ENCODE measurements at regions not wholly inside any gene's neighbourhood (a gene's known extent, or its start where the extent isn't known, plus 50 kb on each side); places are given as distances from the start of the nearest gene placed in this dataset.

GRCh38 chr6:109313139-109313538, 69.1 kb downstream of the CD164 start:
- TF ChIP-seq, protein P1, sequence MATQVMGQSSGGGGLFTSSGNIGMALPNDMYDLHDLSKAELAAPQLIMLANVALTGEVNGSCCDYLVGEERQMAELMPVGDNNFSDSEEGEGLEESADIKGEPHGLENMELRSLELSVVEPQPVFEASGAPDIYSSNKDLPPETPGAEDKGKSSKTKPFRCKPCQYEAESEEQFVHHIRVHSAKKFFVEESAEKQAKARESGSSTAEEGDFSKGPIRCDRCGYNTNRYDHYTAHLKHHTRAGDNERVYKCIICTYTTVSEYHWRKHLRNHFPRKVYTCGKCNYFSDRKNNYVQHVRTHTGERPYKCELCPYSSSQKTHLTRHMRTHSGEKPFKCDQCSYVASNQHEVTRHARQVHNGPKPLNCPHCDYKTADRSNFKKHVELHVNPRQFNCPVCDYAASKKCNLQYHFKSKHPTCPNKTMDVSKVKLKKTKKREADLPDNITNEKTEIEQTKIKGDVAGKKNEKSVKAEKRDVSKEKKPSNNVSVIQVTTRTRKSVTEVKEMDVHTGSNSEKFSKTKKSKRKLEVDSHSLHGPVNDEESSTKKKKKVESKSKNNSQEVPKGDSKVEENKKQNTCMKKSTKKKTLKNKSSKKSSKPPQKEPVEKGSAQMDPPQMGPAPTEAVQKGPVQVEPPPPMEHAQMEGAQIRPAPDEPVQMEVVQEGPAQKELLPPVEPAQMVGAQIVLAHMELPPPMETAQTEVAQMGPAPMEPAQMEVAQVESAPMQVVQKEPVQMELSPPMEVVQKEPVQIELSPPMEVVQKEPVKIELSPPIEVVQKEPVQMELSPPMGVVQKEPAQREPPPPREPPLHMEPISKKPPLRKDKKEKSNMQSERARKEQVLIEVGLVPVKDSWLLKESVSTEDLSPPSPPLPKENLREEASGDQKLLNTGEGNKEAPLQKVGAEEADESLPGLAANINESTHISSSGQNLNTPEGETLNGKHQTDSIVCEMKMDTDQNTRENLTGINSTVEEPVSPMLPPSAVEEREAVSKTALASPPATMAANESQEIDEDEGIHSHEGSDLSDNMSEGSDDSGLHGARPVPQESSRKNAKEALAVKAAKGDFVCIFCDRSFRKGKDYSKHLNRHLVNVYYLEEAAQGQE (IDR thresholded peaks at IDR 0.05; ENCODE audit: low read depth), result no peak
- TF ChIP-seq TAF1 (IDR thresholded peaks at IDR 0.05; ENCODE audit: low read depth) (no peak), TCF12 (IDR thresholded peaks at IDR 0.05; ENCODE audit: low read depth) (no peak), NFIC (IDR thresholded peaks at IDR 0.05) (no peak), EGR1 (IDR thresholded peaks at IDR 0.05) (no peak), TEAD4 (IDR thresholded peaks at IDR 0.05) (no peak), ZBTB7A (IDR thresholded peaks at IDR 0.05; ENCODE audit: low read depth) (no peak), EP300 (IDR thresholded peaks at IDR 0.05; ENCODE audit: borderline replicate concordance) (no peak), MAX (IDR thresholded peaks at IDR 0.05) (no peak), FOXM1 (IDR thresholded peaks at IDR 0.05; ENCODE audit: borderline replicate concordance, low read depth) (no peak), RAD21 (IDR thresholded peaks at IDR 0.05; ENCODE audit: low read depth) (no peak), CREB1 (IDR thresholded peaks at IDR 0.05; ENCODE audit: low read depth) (no peak), CEBPB (IDR thresholded peaks at IDR 0.05) (no peak), YY1 (IDR thresholded peaks at IDR 0.05; ENCODE audit: low read depth) (no peak)
